HT1080 (cell line): ENCODE measurements at regions not wholly inside any gene's neighbourhood (a gene's known extent, or its start where the extent isn't known, plus 50 kb on each side); places are given as distances from the start of the nearest gene placed in this dataset.
A peak's percentile ranks its signal among the peaks of the same experiment; 100 is the strongest.

Experiments
- DNase-seq: peaks from one replicate; pipeline ENCODE4 v3.0.0-alpha.2; 2015; ENCODE audit warnings: low read depth

GRCh38 chr6:51386347-51386836 lies 567.7 kb downstream of the TFAP2B start:
- no peak for DNase-seq

- no peak for DNase-seq
Measured at GRCh38 chr6:51387907-51388306, 569.2 kb downstream of the TFAP2B start.

- DNase-seq, result no peak
Measured at GRCh38 chr6:51394061-51394460, 575.4 kb downstream of the TFAP2B start.

DNA sequence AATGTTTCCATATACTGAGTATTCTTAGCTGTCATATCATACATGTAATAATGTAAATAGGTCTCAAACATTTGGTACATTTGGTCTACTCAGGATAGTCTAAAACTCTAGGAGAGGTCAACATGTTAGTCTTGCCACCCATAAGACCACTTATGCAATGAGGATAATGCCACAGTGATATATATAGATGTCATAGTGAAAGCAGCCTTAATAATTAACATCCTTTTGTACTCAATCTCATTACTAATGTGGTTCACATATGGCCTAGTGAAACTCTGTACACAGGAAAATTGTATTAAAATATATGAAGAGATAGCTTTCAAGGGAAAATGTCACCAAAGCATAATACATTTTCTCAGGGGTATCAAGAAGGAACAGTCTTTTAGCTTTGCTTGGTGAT lies 577.9 kb downstream of the TFAP2B start:
- no peak for DNase-seq

DNA sequence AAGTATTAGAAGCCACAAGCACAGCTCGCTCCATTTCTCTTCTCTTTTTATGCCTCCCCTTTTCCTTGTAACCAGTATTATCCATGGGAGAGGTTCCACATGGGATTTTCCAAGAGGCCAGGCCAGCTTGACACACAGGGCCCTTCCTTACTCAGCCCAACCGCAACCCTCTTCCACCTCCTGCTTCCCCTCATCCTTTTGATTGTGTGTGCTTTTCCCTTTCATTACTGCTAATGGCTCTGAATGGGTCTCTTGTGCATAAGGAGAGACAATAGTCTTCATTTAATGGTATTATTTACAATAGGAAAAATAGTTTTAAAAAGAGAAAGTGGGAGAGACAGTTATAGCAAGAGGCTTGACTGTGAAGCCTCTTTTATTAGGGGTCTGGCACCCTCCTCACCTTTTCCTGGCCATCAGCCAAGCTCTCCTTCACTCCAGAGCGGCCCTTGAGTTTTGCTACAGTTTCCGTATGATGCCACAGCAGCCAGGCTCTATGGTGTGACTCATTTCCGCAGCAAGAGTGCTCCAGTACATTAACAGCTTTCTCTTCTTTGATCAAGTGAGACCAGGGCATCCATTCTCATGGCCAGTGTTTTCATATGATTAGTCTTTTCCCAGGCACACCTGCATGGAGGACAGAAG lies 579.5 kb downstream of the TFAP2B start:
- DNase-seq, result peak; percentile 92

DNA sequence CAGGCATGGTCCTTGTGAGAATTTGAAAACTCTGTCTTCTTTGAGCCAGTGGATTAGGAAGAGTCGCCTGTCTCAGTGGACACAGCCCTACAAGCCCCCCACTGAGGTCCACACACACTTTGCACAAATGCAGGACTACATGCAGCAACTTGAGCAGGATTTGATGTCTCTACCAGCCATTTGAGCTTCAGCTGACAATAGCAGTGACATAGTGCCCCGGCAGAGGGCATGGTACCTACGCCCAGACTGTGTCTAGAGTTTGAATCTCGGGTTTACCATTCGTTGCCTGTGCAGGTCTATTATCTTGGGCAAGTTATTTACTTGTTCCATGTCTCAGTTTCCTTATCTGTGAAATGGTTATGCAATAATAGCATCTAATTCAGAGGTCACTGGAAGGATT lies 580.1 kb downstream of the TFAP2B start:
- no peak for DNase-seq

DNA sequence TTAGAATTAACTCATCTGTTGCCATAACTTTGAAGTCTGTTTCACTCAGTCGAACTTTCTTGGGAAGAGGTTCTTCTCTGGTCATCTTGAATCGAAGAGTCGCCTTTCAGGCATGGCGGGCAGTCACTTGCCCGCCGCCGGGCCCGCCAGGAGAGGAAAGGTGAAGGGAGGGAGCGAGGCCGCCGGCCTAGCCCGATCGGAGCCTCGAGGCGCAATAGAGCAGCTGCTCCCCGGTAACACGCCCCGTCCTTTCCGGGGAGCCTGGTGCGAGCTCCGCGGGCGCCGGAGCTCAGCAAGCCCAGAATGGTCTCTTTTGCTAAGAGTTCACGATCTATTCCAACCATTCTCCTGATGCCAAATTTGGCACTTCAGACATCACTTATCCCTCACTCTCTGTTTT lies 591.8 kb downstream of the TFAP2B start:
- no peak for DNase-seq

DNA sequence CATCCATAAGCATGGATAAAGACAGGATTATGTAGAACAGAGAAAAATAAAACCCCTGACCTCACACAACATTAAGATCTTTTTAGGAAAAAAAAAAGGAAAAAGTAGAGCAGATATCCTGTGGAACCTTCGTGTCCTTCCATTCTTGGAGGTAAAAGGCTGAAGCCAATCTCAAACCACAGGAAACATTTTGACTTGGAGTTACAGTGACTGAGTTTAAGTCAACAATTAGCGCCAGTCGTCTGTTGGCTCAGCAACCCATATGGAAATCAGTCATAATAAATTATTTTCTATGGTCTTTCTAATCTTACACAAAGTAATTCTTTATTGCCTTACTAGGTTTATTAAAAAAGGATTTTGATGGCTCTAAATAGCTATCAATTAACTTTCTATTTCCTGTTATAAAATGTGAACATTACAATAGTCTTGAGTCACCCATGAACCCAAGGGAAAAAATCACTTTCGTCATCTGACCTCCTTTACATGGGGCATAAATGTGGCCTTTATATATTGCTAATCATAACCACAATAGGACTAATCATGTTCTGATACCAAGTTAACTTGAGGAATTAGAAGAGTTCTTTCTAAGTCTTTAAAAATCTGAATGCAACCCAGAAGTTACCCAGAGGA lies 592.9 kb downstream of the TFAP2B start:
- DNase-seq, result no peak

DNA sequence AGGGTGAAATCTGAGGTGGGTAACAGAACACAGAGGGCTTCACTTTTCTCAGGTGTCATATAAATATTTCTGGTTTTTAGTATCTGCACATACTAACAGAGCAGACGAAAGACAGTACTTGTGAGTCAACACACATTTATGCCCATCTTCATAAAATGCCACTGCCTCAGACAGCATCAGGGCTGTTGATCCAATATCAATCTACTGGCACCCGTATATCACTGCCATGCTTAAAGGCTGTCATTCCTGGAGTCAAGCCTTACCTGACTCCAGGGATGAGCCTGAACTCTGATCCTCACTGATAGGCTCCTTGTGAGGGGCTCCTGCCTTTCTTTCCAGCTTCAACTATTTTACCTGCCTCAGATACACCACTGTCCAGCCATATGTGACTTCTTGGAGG lies 595.7 kb downstream of the TFAP2B start:
- no peak for DNase-seq

DNA sequence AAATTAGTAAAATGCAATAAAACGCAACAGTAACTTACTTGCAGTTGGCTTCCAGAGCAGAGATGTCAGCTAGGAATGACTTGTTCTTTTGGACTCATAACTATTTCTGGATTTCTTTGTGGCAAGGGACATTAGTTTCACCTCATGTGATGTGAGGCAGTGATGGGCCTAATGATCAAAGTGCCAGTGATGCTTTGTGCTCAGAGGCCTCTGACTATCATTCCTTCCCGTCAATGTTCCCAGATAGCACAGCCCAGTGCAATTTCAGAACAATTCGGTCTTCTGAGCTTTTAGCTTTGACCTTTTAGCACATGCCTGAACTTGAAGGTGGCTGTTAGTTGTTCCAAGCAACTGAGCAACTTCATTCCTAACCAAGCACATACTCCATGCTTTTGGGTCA lies 596.8 kb downstream of the TFAP2B start:
- no peak for DNase-seq

DNA sequence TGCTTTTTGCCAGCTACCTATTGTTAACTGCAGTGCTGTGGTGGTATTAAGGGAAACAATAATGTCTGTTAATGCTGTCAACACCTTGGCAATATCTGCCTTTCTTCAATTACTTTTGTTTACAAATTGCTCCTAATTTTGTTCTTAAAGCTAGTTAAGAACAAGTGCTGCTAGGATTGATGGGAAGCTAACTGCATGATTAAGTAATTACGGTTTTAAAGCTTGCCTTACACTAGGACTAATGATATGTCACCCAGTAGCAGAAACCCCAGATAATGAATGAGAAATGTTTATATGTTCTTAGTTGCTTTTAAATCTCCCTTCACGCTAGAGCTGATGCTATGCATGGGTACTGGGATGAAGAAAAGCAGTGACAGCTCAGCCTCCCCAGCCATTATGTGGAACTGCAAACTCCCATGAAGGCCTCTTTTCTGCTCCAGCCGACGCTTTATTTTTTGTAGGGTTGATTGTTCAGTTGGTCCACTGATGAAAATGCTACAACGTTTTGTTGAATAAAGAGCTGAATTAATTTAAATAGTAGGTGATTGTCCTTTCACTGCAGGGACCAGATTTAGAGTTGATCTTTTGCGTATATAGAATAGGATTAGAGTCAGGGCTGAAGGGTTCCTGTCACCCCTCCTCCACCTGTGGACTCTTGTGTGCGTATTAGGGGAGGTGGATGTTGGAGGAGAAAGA lies 610.5 kb downstream of the TFAP2B start:
- DNase-seq, result no peak

- DNase-seq, result no peak
Measured at GRCh38 chr6:51430589-51430988, 611.9 kb downstream of the TFAP2B start.

- DNase-seq, result no peak
Measured at GRCh38 chr6:51432481-51432880, 613.8 kb downstream of the TFAP2B start.

DNA sequence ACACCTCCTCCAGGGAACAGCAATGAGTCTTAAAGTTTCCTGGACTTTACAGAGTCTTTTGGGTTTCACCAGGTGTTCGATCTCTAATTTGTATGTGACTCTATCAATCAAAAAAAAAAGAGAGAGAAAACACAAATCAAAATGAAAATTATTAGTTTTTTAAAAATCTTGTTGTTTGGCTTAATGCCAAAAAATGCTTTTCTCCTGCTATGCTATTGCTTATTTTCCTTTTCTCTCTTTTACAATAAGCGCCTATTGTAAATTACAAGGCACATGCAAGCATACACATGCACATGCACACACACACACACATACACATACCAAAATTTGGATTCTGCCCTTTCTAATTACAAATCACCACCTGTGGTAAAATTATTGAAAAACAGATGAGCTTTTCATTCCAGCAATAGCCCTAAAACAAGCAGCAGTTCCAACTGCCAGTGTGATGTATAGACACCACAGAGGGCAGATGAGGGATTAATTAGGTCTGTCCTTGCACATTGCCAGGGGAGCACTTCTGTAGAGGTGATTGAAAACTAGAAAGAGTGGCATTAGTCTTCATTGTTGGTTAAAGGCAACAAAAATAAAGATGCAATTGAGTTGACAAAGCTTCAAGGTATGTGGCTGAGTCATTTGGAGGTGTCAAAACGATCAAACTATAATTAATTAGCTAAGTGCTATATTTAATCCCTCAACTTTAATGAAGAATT lies 631.7 kb downstream of the TFAP2B start:
- no peak for DNase-seq

- no peak for DNase-seq
Measured at GRCh38 chr6:51450958-51451357, 632.3 kb downstream of the TFAP2B start.

- no peak for DNase-seq
Measured at GRCh38 chr6:51456282-51456681, 631.1 kb downstream of the PKHD1 start.

GRCh38 chr6:51459958-51460357 lies 627.5 kb downstream of the PKHD1 start:
- DNase-seq, result no peak

DNA sequence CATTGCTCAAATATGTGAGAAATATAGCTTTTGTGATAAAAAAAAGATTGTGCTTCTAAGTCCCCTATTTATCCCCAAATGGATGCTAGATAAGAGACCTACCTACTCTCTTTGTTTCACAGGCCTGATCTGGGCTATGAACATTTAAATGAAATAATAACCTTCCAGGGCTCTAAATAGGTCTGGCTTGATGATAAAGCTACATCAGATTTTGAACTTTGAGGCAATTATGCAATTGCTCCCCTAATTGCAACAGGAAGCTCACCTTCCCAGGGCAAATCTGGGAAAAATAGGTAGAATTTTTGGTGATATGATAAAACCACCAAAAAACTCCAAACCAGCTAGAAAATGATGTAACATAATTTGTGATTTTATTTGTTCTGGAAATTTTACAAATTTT lies 624.5 kb downstream of the PKHD1 start:
- no peak for DNase-seq

DNA sequence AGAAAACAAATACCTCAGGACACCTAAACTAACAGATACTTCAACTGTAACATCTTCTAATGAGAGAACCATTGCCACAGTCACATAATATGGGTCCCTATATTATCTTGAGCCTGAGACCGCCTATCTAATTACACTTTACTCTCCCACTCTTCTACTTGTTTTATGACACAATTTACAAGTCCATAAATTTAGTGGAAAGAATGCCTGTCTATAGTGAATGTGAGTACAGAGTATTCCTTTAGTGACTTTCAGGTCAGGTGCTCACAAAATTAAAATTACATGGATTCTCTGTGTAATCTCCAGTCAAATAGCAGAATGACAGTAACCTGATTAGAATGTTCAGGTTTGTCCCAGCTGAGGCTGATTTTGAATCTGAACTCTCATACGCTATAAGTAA lies 624.1 kb downstream of the PKHD1 start:
- no peak for DNase-seq

DNA sequence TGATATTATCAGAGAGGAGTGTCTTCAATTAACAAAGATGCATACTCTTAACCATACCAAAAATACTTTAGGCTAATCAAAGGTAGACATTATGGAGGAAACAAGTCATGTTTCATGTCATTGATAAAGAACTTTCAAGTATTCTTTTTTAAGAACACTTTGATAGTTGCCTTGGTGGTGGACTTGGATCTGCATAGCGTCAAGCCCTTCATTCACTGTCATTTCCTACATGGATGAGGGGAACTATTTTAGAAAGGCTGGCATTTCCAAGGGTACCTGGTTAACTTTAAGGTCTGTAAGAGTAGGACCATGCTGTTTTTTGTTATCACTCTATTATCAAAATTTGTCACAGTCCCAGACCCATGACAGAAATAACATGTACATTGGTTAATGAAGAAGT lies 622.5 kb downstream of the PKHD1 start:
- no peak for DNase-seq

DNA sequence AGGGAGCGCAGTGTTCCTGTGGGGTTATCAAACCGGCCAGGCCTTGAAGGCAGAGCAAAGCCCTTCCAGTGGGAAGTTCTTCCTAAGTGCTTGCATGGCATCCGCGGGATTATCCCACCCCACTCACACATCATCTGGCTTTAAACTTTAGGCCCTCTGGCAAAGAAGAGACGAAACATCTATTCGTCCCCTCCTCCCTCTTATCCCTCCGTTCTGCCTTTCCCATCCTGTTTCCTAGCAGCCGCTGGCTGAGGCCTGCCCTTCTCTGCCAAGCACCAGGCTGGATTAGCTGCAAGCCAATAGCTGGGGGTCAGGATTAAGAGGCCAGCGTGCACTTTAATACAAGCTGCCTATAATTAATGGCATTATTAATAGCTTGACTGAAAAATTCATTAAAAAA lies 621.0 kb downstream of the PKHD1 start:
- DNase-seq, result no peak
